Kidney (tissue), 13 donors: ENCODE measurements at regions not wholly inside any gene's neighbourhood (a gene's known extent, or its start where the extent isn't known, plus 50 kb on each side); places are given as distances from the start of the nearest gene placed in this dataset.

ENCODE experiments used
- DNase-seq, 5 donors: peaks; one replicate each; pipeline ENCODE4 v3.0.0-alpha.2; 2013 to 2020
- FAIRE-seq: peaks from 2 replicates; lab custom pipeline; 2012; peaks lifted over from hg19 to GRCh38; lab: Jason Lieb, UNC
- H3K27ac ChIP-seq, 2 donors: one replicate each; pipeline ENCODE4 v1.7.0; 2013; ENCODE audit warnings: low read depth in 2 of 2, low read length in 2 of 2, inconsistent platforms in 1 of 2
- H3K27me3 ChIP-seq: one replicate; pipeline ENCODE4 v1.7.1; 2013; ENCODE audit warnings: low read length, inconsistent platforms; ENCODE audit not compliant: control insufficient read depth, insufficient read depth
- H3K36me3 ChIP-seq, 3 donors: one replicate each; pipeline versions ENCODE4 v1.7.0 to v1.7.1; 2013; ENCODE audit warnings: low read length in 3 of 3, control low read depth in 1 of 3, inconsistent platforms in 1 of 3; ENCODE audit not compliant: insufficient read depth in 3 of 3, control insufficient read depth in 2 of 3
- H3K4me1 ChIP-seq, 3 donors: one replicate each; pipeline versions ENCODE4 v1.7.0 to v1.7.1; 2013; ENCODE audit warnings: low read length in 3 of 3, inconsistent platforms in 1 of 3, low read depth in 1 of 3; ENCODE audit not compliant: control insufficient read depth in 2 of 3, insufficient read depth in 2 of 3
- H3K4me3 ChIP-seq, 3 donors: one replicate each; pipeline versions ENCODE4 v1.7.0 to v1.8.1; 2013; ENCODE audit warnings: low read length in 3 of 3, control low read depth in 1 of 3, inconsistent platforms in 1 of 3
- H3K9ac ChIP-seq, 3 donors: one replicate each; pipeline versions ENCODE4 v1.7.0 to v1.7.1; 2013; ENCODE audit warnings: low read length in 3 of 3, control low read depth in 1 of 3, inconsistent platforms in 1 of 3
- H3K9me3 ChIP-seq, 3 donors: one replicate each; pipeline versions ENCODE4 v1.7.0 to v1.7.1; 2013; ENCODE audit warnings: low read length in 3 of 3, control low read depth in 1 of 3, inconsistent platforms in 1 of 3; ENCODE audit not compliant: control insufficient read depth in 2 of 3, insufficient read depth in 1 of 3
- intact Hi-C: fragments of 100-400 bp; cut with DNase I; formaldehyde crosslinking; loops from one replicate; pipeline ENCODE4 v1.11.1; 2022
- TF ChIP-seq, protein P1 (sequence below): IDR thresholded peaks from 3 replicates; pipeline ENCODE4 v1.5.1; 2012; ENCODE audit warnings: mild to moderate bottlenecking, moderate library complexity, borderline replicate concordance; ENCODE audit not compliant: insufficient read depth; ENCODE audit errors: extremely low read depth
- donor health status: control.
- donor health status: control.
- donor health status: control.
- donor health status: control.
- donor health status: control.
- donor health status: DM: yes; HTN: yes; CAD: no.
- donor health status: Normal renal cell carcinoma (clear cell type).

DNA sequence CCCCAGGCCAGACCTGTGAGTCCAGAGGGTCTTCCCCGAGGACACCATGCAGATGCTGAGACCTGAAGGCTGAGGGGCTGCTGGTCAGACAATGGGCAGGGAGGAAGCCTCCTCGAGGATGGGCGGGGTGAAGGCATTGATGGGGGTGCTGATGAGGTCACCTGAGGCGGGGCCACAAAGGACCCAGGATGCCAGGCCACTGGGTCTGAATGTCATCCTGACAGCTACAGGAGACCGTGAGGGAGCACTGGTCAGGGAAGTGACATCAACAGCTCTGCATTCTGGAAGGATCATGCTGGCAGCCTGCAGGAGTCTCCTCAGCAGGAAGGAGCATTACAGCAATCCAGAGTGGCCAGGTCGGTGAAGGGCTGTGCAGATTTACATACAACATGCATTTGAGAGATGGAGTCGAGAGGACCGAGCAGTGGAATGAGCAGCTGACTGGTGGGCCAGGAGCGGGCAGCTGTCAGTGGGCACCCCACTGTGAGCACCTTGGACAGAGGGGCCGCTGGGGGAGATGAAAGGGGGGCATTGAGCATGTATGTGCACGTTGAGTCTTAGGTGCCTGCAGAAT is 77.7 kb upstream of the ADAMTS2 start:
- Histone ChIP-seq H3K36me3 (no peaks in the 10 kb centered on the region), H3K9ac (no peak overlapping the region), H3K9me3 (peaks cover 0 to 3% (median 0%) of the 10 kb centered on the region in 3 donors), H3K4me1 (no peaks in the 10 kb centered on the region), H3K27ac (no peak overlapping the region), H3K4me3 (no peak overlapping the region), H3K27me3 (no peaks in the 10 kb centered on the region)
- DNase-seq, result no peak
- TF ChIP-seq, protein P1, sequence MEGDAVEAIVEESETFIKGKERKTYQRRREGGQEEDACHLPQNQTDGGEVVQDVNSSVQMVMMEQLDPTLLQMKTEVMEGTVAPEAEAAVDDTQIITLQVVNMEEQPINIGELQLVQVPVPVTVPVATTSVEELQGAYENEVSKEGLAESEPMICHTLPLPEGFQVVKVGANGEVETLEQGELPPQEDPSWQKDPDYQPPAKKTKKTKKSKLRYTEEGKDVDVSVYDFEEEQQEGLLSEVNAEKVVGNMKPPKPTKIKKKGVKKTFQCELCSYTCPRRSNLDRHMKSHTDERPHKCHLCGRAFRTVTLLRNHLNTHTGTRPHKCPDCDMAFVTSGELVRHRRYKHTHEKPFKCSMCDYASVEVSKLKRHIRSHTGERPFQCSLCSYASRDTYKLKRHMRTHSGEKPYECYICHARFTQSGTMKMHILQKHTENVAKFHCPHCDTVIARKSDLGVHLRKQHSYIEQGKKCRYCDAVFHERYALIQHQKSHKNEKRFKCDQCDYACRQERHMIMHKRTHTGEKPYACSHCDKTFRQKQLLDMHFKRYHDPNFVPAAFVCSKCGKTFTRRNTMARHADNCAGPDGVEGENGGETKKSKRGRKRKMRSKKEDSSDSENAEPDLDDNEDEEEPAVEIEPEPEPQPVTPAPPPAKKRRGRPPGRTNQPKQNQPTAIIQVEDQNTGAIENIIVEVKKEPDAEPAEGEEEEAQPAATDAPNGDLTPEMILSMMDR, result no peak
- intact Hi-C loops, result no loop called here
- FAIRE-seq, result no peak

GRCh38 chr5:179422213-179422855 is 77.1 kb upstream of the ADAMTS2 start:
- intact Hi-C loops, result no loop called here
- Histone ChIP-seq H3K36me3 (no peaks in the 10 kb centered on the region), H3K27ac (no peak overlapping the region), H3K27me3 (no peaks in the 10 kb centered on the region), H3K9ac (no peak overlapping the region), H3K4me1 (no peaks in the 10 kb centered on the region), H3K4me3 (no peak overlapping the region), H3K9me3 (peaks cover 0 to 3% (median 0%) of the 10 kb centered on the region in 3 donors)
- DNase-seq (no peak), FAIRE-seq (no peak)
- TF ChIP-seq, protein P1, result no peak

DNA sequence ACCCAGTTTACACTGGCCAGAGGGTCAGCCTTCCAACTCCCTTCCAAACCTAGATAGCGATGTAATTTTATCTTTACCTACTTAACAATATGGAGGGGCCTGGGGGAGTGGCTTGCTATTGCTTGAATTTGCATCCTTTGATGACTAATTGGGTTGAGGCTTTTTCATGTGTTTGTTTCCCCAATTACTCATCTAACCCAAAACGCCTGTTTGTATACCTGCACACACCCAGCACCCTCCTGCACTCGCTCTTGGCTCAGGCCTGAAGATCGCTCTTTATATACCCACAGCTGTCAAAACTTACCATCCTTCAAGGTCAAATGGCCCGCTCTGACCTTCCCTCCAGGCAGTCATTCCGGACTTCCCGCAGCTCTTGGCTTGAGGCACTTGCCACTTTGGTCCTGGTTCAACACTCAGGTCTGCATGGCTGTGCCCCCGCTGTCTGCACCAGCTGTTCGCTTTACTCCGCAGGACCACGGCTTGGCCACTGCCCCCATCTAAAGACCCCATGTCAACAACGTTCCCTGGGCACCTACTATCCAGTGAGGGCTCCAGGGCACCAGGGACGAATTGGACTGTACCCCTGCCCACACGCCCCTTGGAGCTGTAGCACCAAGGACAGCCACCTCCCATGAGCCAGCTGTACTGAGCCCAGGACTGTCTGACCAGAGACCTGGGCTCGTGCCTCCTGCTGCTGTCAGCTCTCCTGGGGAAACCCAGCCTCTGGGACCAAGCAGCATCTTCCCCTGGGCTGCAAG is 76.1 kb upstream of the ADAMTS2 start:
- FAIRE-seq (no peak), DNase-seq (no peak)
- Histone ChIP-seq H3K27me3 (no peaks in the 10 kb centered on the region), H3K4me3 (no peak overlapping the region), H3K36me3 (no peaks in the 10 kb centered on the region), H3K4me1 (no peaks in the 10 kb centered on the region), H3K9ac (no peak overlapping the region), H3K9me3 (peaks cover 0 to 3% (median 0%) of the 10 kb centered on the region in 3 donors), H3K27ac (no peak overlapping the region)
- intact Hi-C loops, result no loop called here
- TF ChIP-seq, protein P1, result no peak
